Activated CD4-positive, alpha-beta T cell treated with anti-CD3 and anti-CD28 coated beads for 4 hours (primary cell): ENCODE measurements at regions not wholly inside any gene's neighbourhood (a gene's known extent, or its start where the extent isn't known, plus 50 kb on each side); places are given as distances from the start of the nearest gene placed in this dataset.
"Not testable (repeated sequence)": the region's sequence is repeated elsewhere in the genome, so short reads cannot be mapped to it uniquely, and the experiment has no call there.

Experiments
- DNase-seq, 2 donors: peaks; one replicate each; pipeline ENCODE4 v3.0.0-alpha.2; 2020

- no peak for DNase-seq
Observed at GRCh38 chr4:23516716-23517115, 373.1 kb downstream of the PPARGC1A start.

DNA sequence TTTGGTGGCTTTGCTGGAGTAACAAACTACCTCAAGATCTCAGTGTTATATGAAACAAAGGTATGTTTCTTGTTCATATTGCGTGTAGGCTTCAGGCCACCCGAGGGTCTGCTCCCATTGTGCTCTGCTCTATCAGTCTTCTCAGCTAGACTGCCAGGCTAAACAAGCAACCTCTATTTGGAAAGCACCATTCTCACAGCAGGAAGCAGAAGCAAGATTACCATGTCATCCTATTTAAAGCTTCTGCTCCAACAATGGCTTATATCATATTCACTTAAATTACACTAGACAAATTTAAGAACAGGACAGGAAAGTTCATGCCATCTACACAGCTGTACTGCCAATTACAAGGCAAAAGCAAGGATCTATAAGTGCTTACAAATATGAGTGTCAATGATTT lies 385.8 kb downstream of the PPARGC1A start:
- no peak for DNase-seq

DNA sequence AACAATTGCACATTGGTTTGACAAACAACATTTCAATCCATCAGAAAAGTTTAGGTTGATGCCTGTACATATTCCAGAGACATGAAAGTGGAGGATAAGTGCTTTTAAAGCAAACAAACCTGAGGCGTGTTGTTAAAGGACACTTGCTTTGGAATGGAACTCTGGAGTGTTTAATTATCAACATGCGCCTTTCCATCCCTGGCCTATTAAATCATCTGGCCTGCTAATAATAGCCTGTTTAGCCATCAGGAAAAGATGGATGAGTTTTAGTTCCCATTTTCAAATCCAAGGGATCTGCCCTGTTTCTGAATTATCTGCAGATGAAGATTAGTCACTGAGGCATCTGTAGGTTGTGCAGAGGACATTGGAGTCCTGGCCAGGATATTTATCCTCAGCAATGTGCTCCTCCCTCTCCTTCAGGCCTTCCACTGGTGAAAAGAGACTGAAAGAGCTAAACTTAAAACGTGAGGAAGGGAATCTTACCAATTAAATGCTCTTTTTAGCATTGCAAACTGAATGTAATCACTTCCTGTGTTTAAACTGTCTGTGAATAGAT lies 388.9 kb downstream of the PPARGC1A start:
- no peak for DNase-seq

GRCh38 chr4:23485801-23486200 lies 404.0 kb downstream of the PPARGC1A start:
- DNase-seq = no peak

DNA sequence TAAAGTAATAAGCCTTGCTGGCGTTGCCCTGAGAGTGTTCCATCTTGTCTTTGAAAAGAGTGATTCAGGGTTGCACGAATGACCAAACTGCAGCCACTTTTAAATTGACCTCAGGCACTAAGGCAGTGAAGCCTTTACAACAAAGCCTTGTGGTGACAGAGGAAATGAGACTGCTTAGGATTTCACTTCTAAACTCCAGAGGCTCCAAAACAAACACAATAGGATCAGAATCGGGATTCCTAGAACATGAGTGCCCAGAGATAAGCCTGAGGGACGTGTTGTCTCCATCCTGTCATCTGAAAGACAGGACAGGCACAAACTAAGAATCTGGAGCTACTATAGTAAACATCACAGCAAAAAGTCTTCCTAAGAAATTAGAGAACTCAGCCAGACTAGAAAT lies 405.2 kb downstream of the PPARGC1A start:
- no peak for DNase-seq

- no peak for DNase-seq
Observed at GRCh38 chr4:23483320-23483960, 406.4 kb downstream of the PPARGC1A start.

- no peak for DNase-seq
Observed at GRCh38 chr4:23481566-23481965, 408.3 kb downstream of the PPARGC1A start.

- no peak for DNase-seq
Observed at GRCh38 chr4:23477905-23478304, 411.9 kb downstream of the PPARGC1A start.

- DNase-seq = no peak
Observed at GRCh38 chr4:23476515-23477090, 413.2 kb downstream of the PPARGC1A start.

GRCh38 chr4:23463071-23463470 lies 426.8 kb downstream of the PPARGC1A start:
- DNase-seq = no peak

DNA sequence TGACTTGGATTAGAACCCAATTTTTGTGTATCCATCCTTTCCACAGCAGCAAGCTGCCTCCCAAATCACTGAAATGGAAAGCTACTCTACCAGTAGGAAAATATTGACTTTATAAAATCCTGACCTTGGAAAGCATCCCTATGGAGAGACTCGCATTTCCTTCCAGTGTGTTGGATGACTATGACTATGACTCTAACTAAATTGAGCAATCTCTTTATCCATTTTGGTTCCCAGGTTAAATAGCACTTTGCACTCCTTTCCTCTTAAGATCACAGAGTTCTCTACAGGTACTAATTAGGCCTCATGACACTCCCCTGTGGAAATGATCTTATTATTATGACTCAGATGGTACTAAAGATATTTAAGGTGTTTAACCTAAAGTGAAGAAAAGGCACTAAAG lies 431.8 kb downstream of the PPARGC1A start:
- no peak for DNase-seq

GRCh38 chr4:23456864-23457263 lies 433.0 kb downstream of the PPARGC1A start:
- DNase-seq = no peak

- DNase-seq = no peak
Observed at GRCh38 chr4:23455456-23456158, 434.2 kb downstream of the PPARGC1A start.

GRCh38 chr4:23441530-23442069 lies 448.2 kb downstream of the PPARGC1A start:
- DNase-seq = no peak

- no peak for DNase-seq
Observed at GRCh38 chr4:23438764-23439163, 451.1 kb downstream of the PPARGC1A start.

GRCh38 chr4:23429497-23429896 lies 460.4 kb downstream of the PPARGC1A start:
- DNase-seq = no peak

DNA sequence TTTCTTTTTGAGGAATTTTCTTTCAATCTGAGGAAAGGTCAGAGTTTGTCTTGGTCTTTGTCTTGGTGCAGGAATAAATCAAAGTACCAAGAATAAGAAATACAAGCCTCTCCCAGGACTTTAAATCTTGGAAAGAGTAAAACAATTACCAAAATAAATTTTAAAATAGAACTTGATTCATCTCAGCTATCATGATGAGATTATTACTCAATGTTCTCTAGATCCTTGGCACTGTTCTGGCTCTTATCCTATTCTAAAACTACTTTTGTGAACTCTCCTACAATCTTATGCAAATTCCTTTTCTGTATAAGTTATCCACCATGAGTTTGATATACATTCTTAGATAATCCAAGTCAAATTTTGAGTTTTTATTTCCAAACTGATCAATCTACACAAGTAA lies 464.3 kb downstream of the PPARGC1A start:
- no peak for DNase-seq

DNA sequence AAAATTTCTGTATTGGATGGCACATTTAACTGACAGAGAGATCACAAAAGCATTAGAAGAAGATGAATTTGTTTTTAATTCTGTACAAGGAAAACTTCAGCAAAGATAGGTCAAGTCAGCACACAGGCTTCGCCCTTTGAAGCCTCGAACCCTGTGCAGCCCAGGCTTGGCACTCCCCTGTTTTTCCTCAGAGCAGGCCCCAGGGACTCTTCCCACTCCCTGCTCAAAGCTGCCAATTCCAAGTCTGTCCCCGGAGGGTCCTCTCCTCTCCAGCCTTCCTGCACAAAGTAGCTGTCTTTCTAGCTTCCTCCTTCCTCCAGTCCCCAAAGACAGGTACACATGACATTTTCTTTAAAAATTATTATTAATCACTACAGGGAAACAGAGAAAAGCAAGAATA lies 466.3 kb downstream of the PPARGC1A start:
- DNase-seq = no peak

GRCh38 chr4:23422878-23423277 lies 467.0 kb downstream of the PPARGC1A start:
- DNase-seq = no peak

- no peak for DNase-seq
Observed at GRCh38 chr4:23413631-23414030, 476.2 kb downstream of the PPARGC1A start.

- DNase-seq = no peak
Observed at GRCh38 chr4:23412701-23413100, 477.1 kb downstream of the PPARGC1A start.

DNA sequence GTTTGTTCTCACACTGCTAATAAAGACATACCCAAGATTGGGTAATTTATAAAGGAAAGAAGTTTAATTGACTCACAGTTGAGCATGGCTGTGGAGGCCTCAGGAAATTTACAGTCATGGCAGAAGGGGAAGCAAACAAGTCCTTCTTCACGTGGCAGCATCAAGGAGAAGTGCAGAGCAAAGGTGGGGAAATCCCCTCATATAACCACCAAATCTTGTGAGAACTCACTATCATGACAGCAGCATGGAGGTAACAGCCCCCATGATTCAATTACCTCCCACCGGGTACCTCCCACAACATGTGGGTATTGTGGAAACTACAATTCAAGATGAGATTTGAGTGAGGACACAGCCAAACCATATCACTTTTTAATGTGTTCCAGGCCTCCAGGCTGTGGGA lies 480.9 kb downstream of the PPARGC1A start:
- DNase-seq = not testable (repeated sequence)

GRCh38 chr4:23401572-23401971 lies 488.3 kb downstream of the PPARGC1A start:
- DNase-seq = no peak
